Gastrocnemius medialis (tissue), 4 donors: ENCODE measurements at regions not wholly inside any gene's neighbourhood (a gene's known extent, or its start where the extent isn't known, plus 50 kb on each side); places are given as distances from the start of the nearest gene placed in this dataset.

Source experiments
- CTCF ChIP-seq, 5 experiments: fragments of 450-650 bp in 3 of 5; fragments of 200-600 bp in 2 of 5; sonication (generic) in 2 of 5; IDR thresholded peaks in 4 of 5; conservative IDR thresholded peaks in 1 of 5; 1 replicate in 4 of 5; 2 replicates in 1 of 5; pipeline ENCODE4 v1.5.1; 2016 to 2019; ENCODE audit warnings: antibody characterized with exemption in 5 of 5, mild to moderate bottlenecking in 3 of 5, moderate library complexity in 3 of 5
- POLR2A ChIP-seq, 2 donors: fragments of 450-650 bp; IDR thresholded peaks; one replicate each; pipeline ENCODE4 v1.6.1; 2017; ENCODE audit warnings: antibody characterized with exemption in 2 of 2, mild to moderate bottlenecking in 2 of 2, moderate library complexity in 2 of 2

GRCh38 chr17:63358111-63358839, 87.8 kb downstream of the CYB561 start:
- TF ChIP-seq CTCF (IDR thresholded peaks at IDR 0.05 in 4 of 5, conservative IDR thresholded peaks at IDR 0.05 in 1 of 5) = no peak
- no peak for TF ChIP-seq POLR2A (IDR thresholded peaks at IDR 0.05)
